Fibroblast of mammary gland (primary cell): ENCODE measurements at regions not wholly inside any gene's neighbourhood (a gene's known extent, or its start where the extent isn't known, plus 50 kb on each side); places are given as distances from the start of the nearest gene placed in this dataset.

Source experiments
- DNase-seq: peaks from one replicate; pipeline ENCODE4 v3.0.0-alpha.2; 2010; ENCODE audit warnings: low read depth
- H3K4me3 ChIP-seq: 2 replicates; pipeline ENCODE4 v1.5.1; 2011; ENCODE audit warnings: low read depth, mild to moderate bottlenecking, low read length, moderate library complexity; ENCODE audit not compliant: control insufficient read depth
- CTCF ChIP-seq: conservative IDR thresholded peaks from 2 replicates; pipeline ENCODE4 v1.5.1; 2011; ENCODE audit warnings: low read depth, low read length, inconsistent platforms; ENCODE audit not compliant: control insufficient read depth, insufficient read depth

DNA sequence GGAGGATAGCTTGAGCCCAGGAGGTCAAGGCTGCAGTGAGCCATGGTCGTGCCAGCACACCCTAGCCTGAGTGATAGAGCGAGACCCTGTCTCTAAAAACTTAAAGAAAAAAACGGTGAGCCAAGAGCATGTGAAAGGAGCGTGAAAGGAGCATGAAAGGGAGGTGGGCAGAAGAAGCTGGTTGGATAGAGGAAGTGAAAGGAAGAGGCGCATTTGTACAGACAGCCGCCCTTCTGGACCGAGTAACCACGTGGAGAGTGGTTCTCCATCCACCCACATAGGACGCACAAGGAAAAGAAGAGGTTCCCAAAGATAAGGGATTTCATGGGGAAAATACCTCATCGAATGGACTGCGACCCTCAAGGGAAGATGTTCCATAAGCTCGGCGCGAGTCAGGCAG, 60.4 kb upstream of the IFNAR2 start:
- no peak for TF ChIP-seq CTCF
- H3K4me3 ChIP-seq = no peak overlapping the region
- no peak for DNase-seq

DNA sequence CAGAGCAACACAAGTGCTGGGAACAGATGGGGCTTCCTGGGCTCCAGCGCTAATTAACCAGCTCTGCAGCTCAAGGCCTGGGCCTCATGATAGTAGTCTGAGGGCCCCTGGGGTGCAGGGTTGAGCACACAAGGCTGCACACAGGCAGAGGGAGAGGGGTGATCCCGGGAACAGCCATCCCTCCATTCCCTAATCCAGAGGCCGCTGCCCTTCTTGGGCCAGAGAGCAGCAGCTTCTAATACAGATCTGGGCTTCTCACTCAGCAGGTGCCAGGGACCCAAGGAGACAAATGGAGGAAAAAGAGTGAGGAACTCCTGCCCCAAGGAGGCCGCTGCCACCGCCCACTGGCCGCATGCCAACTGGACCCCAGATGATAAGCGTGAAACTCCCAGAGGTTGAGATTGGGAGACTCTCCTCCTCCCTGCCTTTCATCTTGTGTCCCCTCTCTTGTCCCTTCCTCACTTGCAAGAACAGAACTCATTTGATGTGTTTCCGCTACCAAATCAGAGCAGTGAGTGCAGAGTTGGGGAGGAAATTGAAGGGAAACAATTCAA, 58.0 kb upstream of the IFNAR2 start:
- no peak overlapping the region for H3K4me3 ChIP-seq
- no peak for TF ChIP-seq CTCF
- DNase-seq = no peak

DNA sequence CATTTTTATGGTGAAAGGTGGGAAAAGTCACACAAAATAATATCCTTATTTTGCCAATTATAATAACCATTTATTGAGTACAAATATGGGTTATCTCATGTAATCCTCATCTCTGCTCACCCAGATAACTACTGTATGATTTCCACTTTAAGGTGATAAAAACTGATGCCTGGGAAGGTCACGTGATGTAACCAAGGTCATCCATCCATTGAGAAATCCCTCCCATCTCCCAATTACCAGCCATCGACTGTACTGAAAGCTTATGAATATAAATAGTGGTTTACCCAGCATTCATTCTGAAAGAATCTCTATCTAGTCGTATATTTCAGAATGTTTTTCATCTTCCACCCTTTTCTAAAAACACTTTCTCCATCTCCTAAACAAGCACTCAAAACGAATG, 55.0 kb upstream of the IFNAR2 start:
- DNase-seq = no peak
- no peak for TF ChIP-seq CTCF
- no peak overlapping the region for H3K4me3 ChIP-seq
